HL-60 (cell line): ENCODE measurements at regions not wholly inside any gene's neighbourhood (a gene's known extent, or its start where the extent isn't known, plus 50 kb on each side); places are given as distances from the start of the nearest gene placed in this dataset.

Experiments
- CTCF ChIP-seq: IDR thresholded peaks from one replicate; pipeline ENCODE4 v1.5.1; 2011; ENCODE audit warnings: low read length, control low read depth, inconsistent platforms; ENCODE audit not compliant: insufficient read depth
- TF ChIP-seq, protein P1 (sequence below): IDR thresholded peaks from 2 replicates; pipeline ENCODE4 v1.6.1; 2012; ENCODE audit warnings: low read depth; ENCODE audit not compliant: insufficient replicate concordance

DNA sequence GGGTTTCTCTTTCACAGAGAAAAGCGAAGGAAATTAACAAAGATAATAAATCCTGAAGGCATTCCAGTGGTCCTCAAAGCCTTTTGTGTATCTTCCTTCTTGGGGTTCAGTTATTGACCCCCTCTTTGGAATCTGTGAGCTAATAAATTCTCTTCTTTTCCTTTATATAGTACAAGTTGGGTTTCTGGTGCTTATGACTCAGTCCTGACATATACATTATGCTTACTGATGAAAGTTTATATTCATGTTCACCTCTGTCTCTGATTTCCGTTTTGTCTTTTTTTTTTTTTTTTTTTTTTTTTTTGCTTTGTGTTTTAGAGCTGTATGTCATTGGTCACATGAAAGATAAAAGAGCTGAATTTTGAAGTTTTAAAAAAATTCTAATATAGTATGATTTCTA lies 230.7 kb upstream of the RBMS3 start:
- TF ChIP-seq, protein P1, sequence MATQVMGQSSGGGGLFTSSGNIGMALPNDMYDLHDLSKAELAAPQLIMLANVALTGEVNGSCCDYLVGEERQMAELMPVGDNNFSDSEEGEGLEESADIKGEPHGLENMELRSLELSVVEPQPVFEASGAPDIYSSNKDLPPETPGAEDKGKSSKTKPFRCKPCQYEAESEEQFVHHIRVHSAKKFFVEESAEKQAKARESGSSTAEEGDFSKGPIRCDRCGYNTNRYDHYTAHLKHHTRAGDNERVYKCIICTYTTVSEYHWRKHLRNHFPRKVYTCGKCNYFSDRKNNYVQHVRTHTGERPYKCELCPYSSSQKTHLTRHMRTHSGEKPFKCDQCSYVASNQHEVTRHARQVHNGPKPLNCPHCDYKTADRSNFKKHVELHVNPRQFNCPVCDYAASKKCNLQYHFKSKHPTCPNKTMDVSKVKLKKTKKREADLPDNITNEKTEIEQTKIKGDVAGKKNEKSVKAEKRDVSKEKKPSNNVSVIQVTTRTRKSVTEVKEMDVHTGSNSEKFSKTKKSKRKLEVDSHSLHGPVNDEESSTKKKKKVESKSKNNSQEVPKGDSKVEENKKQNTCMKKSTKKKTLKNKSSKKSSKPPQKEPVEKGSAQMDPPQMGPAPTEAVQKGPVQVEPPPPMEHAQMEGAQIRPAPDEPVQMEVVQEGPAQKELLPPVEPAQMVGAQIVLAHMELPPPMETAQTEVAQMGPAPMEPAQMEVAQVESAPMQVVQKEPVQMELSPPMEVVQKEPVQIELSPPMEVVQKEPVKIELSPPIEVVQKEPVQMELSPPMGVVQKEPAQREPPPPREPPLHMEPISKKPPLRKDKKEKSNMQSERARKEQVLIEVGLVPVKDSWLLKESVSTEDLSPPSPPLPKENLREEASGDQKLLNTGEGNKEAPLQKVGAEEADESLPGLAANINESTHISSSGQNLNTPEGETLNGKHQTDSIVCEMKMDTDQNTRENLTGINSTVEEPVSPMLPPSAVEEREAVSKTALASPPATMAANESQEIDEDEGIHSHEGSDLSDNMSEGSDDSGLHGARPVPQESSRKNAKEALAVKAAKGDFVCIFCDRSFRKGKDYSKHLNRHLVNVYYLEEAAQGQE: no peak
- TF ChIP-seq CTCF: no peak
